Liver (tissue), 3 donors: ENCODE measurements at regions not wholly inside any gene's neighbourhood (a gene's known extent, or its start where the extent isn't known, plus 50 kb on each side); places are given as distances from the start of the nearest gene placed in this dataset.

ENCODE experiments used
- EGR1 ChIP-seq, 2 donors: IDR thresholded peaks; 2 replicates each; pipeline ENCODE4 v1.6.1; 2016 to 2018; ENCODE audit warnings: antibody characterized with exemption in 2 of 2, low read depth in 2 of 2
- FOXA1 ChIP-seq: IDR thresholded peaks from 2 replicates; pipeline ENCODE4 v1.6.1; 2016; ENCODE audit warnings: antibody characterized with exemption
- GABPA ChIP-seq, 2 donors: IDR thresholded peaks in 1 of 2; conservative IDR thresholded peaks in 1 of 2; 2 replicates each; pipeline ENCODE4 v1.6.1; 2016; ENCODE audit warnings: antibody characterized with exemption in 2 of 2, mild to moderate bottlenecking in 1 of 2, moderate library complexity in 1 of 2
- HNF4A ChIP-seq, 2 donors: conservative IDR thresholded peaks; 2 replicates each; pipeline ENCODE4 v1.6.1; 2016; ENCODE audit warnings: antibody characterized with exemption in 2 of 2, mild to moderate bottlenecking in 2 of 2
- JUND ChIP-seq, 2 donors: IDR thresholded peaks; 2 replicates each; pipeline ENCODE4 v1.6.1; 2016; ENCODE audit warnings: antibody characterized with exemption in 2 of 2
- RAD21 ChIP-seq, 2 donors: IDR thresholded peaks; 2 replicates each; pipeline ENCODE4 v1.6.1; 2016; ENCODE audit warnings: antibody characterized with exemption in 2 of 2, mild to moderate bottlenecking in 2 of 2
- RXRA ChIP-seq, 2 donors: IDR thresholded peaks; 2 replicates each; pipeline ENCODE4 v1.6.1; 2017 to 2018; ENCODE audit warnings: antibody characterized with exemption in 2 of 2, mild to moderate bottlenecking in 1 of 2
- SP1 ChIP-seq: IDR thresholded peaks from 2 replicates; pipeline ENCODE4 v1.6.1; 2018; ENCODE audit warnings: antibody characterized with exemption, mild to moderate bottlenecking
- TAF1 ChIP-seq: conservative IDR thresholded peaks from 2 replicates; pipeline ENCODE4 v1.6.1; 2016; ENCODE audit warnings: antibody characterized with exemption, mild to moderate bottlenecking
- YY1 ChIP-seq: IDR thresholded peaks from 2 replicates; pipeline ENCODE4 v1.6.1; 2016; ENCODE audit warnings: antibody characterized with exemption, mild to moderate bottlenecking
- TF ChIP-seq, protein P1 (sequence below): IDR thresholded peaks from 2 replicates; pipeline ENCODE4 v1.6.1; 2016; ENCODE audit warnings: antibody characterized with exemption
- TF ChIP-seq, protein P2 (sequence below): fragments of 150-350 bp; IDR thresholded peaks from 2 replicates; pipeline ENCODE4 v1.5.1; 2017; ENCODE audit warnings: improper control_type of control experiment, low read depth, low read length; ENCODE audit not compliant: missing input control
- TF ChIP-seq, protein P3 (sequence below): IDR thresholded peaks from 2 replicates; pipeline ENCODE4 v1.6.1; 2016; ENCODE audit warnings: antibody characterized with exemption, mild to moderate bottlenecking
- TF ChIP-seq, protein P4 (sequence below): IDR thresholded peaks from 2 replicates; pipeline ENCODE4 v1.6.1; 2016; ENCODE audit warnings: antibody characterized with exemption
- donor health status: healthy.
- donor health status: healthy.

DNA sequence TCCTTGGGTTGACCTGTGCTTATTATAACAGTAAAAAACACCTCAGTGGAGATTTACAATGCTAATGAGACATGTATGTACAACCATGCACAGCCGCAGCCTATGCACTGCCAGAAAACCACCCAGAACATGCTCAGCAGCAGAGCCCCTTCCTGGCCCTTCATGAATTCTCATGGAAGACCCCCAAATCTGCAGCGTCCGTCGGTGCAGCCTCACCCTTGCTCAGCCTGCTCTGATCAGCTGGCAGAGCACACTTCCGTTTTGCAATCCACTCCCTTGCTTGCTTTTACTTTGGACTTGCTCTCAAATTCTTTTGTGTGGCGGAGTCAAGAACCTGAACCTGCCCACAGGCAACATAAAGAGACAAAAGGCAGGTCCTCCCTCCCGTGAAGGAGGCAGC lies 378.2 kb upstream of the SULF2 start:
- TF ChIP-seq, protein P1, sequence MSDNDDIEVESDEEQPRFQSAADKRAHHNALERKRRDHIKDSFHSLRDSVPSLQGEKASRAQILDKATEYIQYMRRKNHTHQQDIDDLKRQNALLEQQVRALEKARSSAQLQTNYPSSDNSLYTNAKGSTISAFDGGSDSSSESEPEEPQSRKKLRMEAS, result no peak
- TF ChIP-seq EGR1 (IDR thresholded peaks at IDR 0.05; ENCODE audit: low read depth in 2 of 2) (no peak), JUND (IDR thresholded peaks at IDR 0.05) (no peak), SP1 (no peak), YY1 (no peak), HNF4A (conservative IDR thresholded peaks at IDR 0.05) (no peak), TAF1 (no peak), GABPA (IDR thresholded peaks at IDR 0.05 in 1 of 2, conservative IDR thresholded peaks at IDR 0.05 in 1 of 2) (no peak), FOXA1 (no peak), RAD21 (IDR thresholded peaks at IDR 0.05) (no peak), RXRA (IDR thresholded peaks at IDR 0.05) (no peak)
- TF ChIP-seq, protein P2, sequence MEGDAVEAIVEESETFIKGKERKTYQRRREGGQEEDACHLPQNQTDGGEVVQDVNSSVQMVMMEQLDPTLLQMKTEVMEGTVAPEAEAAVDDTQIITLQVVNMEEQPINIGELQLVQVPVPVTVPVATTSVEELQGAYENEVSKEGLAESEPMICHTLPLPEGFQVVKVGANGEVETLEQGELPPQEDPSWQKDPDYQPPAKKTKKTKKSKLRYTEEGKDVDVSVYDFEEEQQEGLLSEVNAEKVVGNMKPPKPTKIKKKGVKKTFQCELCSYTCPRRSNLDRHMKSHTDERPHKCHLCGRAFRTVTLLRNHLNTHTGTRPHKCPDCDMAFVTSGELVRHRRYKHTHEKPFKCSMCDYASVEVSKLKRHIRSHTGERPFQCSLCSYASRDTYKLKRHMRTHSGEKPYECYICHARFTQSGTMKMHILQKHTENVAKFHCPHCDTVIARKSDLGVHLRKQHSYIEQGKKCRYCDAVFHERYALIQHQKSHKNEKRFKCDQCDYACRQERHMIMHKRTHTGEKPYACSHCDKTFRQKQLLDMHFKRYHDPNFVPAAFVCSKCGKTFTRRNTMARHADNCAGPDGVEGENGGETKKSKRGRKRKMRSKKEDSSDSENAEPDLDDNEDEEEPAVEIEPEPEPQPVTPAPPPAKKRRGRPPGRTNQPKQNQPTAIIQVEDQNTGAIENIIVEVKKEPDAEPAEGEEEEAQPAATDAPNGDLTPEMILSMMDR, result no peak
- TF ChIP-seq, protein P3, sequence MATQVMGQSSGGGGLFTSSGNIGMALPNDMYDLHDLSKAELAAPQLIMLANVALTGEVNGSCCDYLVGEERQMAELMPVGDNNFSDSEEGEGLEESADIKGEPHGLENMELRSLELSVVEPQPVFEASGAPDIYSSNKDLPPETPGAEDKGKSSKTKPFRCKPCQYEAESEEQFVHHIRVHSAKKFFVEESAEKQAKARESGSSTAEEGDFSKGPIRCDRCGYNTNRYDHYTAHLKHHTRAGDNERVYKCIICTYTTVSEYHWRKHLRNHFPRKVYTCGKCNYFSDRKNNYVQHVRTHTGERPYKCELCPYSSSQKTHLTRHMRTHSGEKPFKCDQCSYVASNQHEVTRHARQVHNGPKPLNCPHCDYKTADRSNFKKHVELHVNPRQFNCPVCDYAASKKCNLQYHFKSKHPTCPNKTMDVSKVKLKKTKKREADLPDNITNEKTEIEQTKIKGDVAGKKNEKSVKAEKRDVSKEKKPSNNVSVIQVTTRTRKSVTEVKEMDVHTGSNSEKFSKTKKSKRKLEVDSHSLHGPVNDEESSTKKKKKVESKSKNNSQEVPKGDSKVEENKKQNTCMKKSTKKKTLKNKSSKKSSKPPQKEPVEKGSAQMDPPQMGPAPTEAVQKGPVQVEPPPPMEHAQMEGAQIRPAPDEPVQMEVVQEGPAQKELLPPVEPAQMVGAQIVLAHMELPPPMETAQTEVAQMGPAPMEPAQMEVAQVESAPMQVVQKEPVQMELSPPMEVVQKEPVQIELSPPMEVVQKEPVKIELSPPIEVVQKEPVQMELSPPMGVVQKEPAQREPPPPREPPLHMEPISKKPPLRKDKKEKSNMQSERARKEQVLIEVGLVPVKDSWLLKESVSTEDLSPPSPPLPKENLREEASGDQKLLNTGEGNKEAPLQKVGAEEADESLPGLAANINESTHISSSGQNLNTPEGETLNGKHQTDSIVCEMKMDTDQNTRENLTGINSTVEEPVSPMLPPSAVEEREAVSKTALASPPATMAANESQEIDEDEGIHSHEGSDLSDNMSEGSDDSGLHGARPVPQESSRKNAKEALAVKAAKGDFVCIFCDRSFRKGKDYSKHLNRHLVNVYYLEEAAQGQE, result no peak
- TF ChIP-seq, protein P4, sequence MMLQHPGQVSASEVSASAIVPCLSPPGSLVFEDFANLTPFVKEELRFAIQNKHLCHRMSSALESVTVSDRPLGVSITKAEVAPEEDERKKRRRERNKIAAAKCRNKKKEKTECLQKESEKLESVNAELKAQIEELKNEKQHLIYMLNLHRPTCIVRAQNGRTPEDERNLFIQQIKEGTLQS, result no peak
